Smooth muscle cell (in vitro differentiated cells): ENCODE measurements at regions not wholly inside any gene's neighbourhood (a gene's known extent, or its start where the extent isn't known, plus 50 kb on each side); places are given as distances from the start of the nearest gene placed in this dataset.

Experiments used
- DNase-seq: peaks from one replicate; lab custom pipeline; 2025; ENCODE audit not compliant: unreplicated experiment; lab: John Stamatoyannopoulos, UW
- H2AFZ ChIP-seq: fragments of 200-600 bp; sonication (generic); 2 replicates; pipeline ENCODE4 v1.6.0; 2016; ENCODE audit warnings: antibody characterized with exemption, low read depth, mild to moderate bottlenecking
- H3F3A ChIP-seq: fragments of 200-600 bp; sonication (generic); 2 replicates; pipeline ENCODE4 v1.6.0; 2017; ENCODE audit warnings: antibody characterized with exemption, low read depth
- H3K27ac ChIP-seq: fragments of 200-600 bp; sonication (generic); 2 replicates; pipeline ENCODE4 v1.5.1; 2016; ENCODE audit warnings: low read depth, mild to moderate bottlenecking
- H3K27me3 ChIP-seq: fragments of 200-600 bp; sonication (generic); 2 replicates; pipeline ENCODE4 v1.6.1; 2016; ENCODE audit warnings: low read depth, mild to moderate bottlenecking
- H3K36me3 ChIP-seq: fragments of 200-600 bp; sonication (generic); 2 replicates; pipeline ENCODE4 v1.5.1; 2016; ENCODE audit warnings: low read depth
- H3K4me1 ChIP-seq: fragments of 200-600 bp; sonication (generic); 2 replicates; pipeline ENCODE4 v1.5.1; 2016; ENCODE audit warnings: low read depth
- H3K4me2 ChIP-seq: fragments of 200-600 bp; sonication (generic); 2 replicates; pipeline ENCODE4 v1.6.0; 2016; ENCODE audit warnings: mild to moderate bottlenecking
- H3K4me3 ChIP-seq: fragments of 200-600 bp; sonication (generic); 2 replicates; pipeline ENCODE4 v1.5.1; 2016; ENCODE audit warnings: mild to moderate bottlenecking
- H3K79me2 ChIP-seq: fragments of 200-600 bp; sonication (generic); 2 replicates; pipeline ENCODE4 v1.6.0; 2016; ENCODE audit warnings: low read depth, mild to moderate bottlenecking
- H3K9ac ChIP-seq: fragments of 200-600 bp; sonication (generic); 2 replicates; pipeline ENCODE4 v1.6.0; 2016; ENCODE audit warnings: low read depth
- H3K9me3 ChIP-seq: fragments of 200-600 bp; sonication (generic); replicated peaks from 2 replicates; pipeline ENCODE4 v1.5.1; 2016; ENCODE audit warnings: low read depth
- H4K20me1 ChIP-seq: fragments of 200-600 bp; sonication (generic); 2 replicates; pipeline ENCODE4 v1.6.0; 2016; ENCODE audit warnings: low read depth
- WGBS: methylation state at CpG from one replicate; pipeline ENCODE4 v1.1.7; 2016; ENCODE audit warnings: low lambda C conversion rate; 5-methylcytosine and 5-hydroxymethylcytosine counted together
- TF ChIP-seq, protein P1 (sequence below): fragments of 200-600 bp; sonication (generic); IDR thresholded peaks from 2 replicates; pipeline ENCODE4 v1.5.1; 2017; ENCODE audit warnings: borderline replicate concordance, mild to moderate bottlenecking, antibody characterized with exemption; ENCODE audit not compliant: insufficient read depth, poor library complexity, severe bottlenecking

DNA sequence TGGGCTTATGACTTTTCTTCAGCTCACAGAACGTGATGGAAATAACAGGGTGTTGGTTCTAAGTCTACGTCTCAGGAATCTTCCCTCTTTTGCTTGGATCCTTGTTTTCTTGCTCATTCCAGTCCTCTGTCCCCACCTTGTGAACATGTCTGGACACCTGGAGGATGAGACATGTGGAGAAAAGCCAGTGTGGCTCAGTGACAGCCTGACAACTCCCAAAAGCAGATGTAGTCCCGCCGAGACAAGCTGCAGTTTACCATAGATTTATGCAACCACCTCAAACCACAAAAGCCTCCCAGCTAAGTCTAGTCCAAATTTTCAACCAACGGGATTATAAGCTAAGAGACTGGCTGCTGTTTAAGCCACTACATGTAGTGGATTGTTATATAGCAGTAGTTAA is 476.1 kb downstream of the SH2D4B start:
- WGBS, result 25% methylated on average over 5 of the region's 5 CpGs
- no peak for DNase-seq
- H3K36me3 ChIP-seq, result no peaks in the 10 kb centered on the region
- H4K20me1 ChIP-seq, result no peaks in the 10 kb centered on the region
- no peak overlapping the region for H3K4me2 ChIP-seq
- no peak overlapping the region for H2AFZ ChIP-seq
- no peaks in the 10 kb centered on the region for H3K79me2 ChIP-seq
- H3K27ac ChIP-seq, result no peak overlapping the region
- no peaks in the 10 kb centered on the region for H3K27me3 ChIP-seq
- no peaks in the 10 kb centered on the region for H3K9me3 ChIP-seq
- H3F3A ChIP-seq, result no peaks in the 10 kb centered on the region
- no peaks in the 10 kb centered on the region for H3K4me1 ChIP-seq
- H3K9ac ChIP-seq, result no peak overlapping the region
- H3K4me3 ChIP-seq, result no peak overlapping the region
- TF ChIP-seq, protein P1, sequence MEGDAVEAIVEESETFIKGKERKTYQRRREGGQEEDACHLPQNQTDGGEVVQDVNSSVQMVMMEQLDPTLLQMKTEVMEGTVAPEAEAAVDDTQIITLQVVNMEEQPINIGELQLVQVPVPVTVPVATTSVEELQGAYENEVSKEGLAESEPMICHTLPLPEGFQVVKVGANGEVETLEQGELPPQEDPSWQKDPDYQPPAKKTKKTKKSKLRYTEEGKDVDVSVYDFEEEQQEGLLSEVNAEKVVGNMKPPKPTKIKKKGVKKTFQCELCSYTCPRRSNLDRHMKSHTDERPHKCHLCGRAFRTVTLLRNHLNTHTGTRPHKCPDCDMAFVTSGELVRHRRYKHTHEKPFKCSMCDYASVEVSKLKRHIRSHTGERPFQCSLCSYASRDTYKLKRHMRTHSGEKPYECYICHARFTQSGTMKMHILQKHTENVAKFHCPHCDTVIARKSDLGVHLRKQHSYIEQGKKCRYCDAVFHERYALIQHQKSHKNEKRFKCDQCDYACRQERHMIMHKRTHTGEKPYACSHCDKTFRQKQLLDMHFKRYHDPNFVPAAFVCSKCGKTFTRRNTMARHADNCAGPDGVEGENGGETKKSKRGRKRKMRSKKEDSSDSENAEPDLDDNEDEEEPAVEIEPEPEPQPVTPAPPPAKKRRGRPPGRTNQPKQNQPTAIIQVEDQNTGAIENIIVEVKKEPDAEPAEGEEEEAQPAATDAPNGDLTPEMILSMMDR, result no peak

DNA sequence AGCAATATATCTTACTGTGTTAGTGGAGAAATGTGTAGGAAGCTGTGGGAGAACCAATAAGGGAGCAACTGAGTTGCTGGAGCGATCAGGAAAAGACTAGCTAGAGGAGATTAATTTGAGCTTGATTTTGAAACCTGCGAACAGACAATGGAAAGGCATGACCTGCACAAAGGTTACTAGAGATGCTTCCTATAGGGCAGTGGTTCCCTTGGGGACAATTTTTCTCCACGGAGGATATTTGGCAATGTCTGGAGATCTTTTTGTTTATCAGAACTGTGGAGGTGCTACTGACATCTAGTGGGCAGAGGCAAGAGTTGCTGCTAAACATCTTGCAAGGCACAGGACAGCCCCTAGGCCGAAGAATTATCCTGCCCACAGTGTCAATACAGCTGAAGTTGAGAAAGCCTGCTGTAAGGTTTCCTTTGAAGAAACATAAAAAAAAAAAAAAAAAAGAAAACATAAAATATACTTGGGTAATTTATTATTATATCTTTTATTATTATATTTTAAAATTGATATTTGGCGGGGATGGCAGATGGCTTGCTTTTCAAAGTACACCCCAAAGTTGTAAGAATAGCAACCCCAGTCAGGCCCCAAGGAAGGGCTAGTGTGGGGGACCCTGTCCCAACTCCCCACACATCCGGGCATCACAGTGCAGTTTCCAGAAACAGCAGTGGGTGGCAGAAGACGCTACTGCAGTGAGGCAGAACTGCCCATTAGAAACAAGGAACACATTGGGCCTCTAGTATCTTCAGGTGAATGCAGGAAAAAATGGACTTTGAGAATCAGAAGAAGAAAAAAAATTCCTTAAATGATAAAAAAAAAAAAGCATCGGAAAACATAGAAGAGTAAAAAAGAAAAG is 481.6 kb downstream of the SH2D4B start:
- Histone ChIP-seq H2AFZ (peak overlapping the region; percentile 71), H3K27me3 (no peaks in the 10 kb centered on the region), H3K79me2 (no peaks in the 10 kb centered on the region), H3K9ac (no peak overlapping the region), H3K4me3 (peak overlapping the region; percentile 17), H3K9me3 (no peaks in the 10 kb centered on the region), H3F3A (no peaks in the 10 kb centered on the region), H4K20me1 (no peaks in the 10 kb centered on the region), H3K27ac (no peak overlapping the region), H3K4me2 (peak overlapping the region; percentile 79), H3K4me1 (no peaks in the 10 kb centered on the region), H3K36me3 (no peaks in the 10 kb centered on the region)
- TF ChIP-seq, protein P1, result peak; percentile 75
- no peak for DNase-seq
- WGBS, result 67% methylated on average over 8 of the region's 8 CpGs

DNA sequence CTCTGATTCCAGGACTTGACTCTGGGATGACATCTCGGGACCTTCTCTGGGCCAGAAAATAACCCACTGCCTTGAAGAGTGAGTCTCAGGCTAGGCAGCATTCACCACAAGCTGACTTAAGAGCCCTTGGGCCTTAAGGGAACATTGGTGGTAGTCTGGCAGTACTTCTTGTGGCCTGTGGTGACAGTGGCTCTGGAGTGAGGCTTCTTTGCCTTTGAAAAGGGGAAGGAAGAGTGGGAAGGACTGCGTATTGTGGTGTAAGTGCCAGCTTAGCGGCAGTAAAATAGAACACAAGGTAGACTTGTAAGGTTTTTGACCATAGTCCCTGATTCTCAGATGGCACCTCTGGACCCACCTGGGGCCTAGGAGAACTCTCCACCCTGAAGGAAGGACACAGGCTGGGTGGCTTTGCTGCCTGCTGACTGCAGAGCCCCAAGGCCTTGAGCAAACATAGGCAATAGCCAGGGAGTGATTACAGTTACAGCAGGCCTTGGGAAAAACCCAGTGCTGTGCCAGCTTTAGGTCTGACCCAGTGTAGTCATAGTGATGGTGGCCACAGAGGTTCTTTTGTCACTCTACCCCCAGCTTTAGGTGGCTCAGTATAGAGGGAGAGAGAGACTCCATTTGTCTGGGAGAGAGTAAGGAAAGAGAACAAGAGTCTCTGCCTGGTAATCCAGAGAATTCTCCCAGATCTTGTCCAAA is 483.9 kb downstream of the SH2D4B start:
- no peak for DNase-seq
- Histone ChIP-seq H3K79me2 (no peaks in the 10 kb centered on the region), H3K36me3 (no peaks in the 10 kb centered on the region), H3K9ac (no peak overlapping the region), H4K20me1 (no peaks in the 10 kb centered on the region), H3F3A (no peaks in the 10 kb centered on the region), H3K27me3 (no peaks in the 10 kb centered on the region), H3K4me3 (no peak overlapping the region), H3K4me1 (no peaks in the 10 kb centered on the region), H3K9me3 (no peaks in the 10 kb centered on the region), H2AFZ (no peak overlapping the region), H3K27ac (no peak overlapping the region), H3K4me2 (no peak overlapping the region)
- TF ChIP-seq, protein P1, result no peak
- WGBS, result 93% methylated on average over 3 of the region's 3 CpGs

DNA sequence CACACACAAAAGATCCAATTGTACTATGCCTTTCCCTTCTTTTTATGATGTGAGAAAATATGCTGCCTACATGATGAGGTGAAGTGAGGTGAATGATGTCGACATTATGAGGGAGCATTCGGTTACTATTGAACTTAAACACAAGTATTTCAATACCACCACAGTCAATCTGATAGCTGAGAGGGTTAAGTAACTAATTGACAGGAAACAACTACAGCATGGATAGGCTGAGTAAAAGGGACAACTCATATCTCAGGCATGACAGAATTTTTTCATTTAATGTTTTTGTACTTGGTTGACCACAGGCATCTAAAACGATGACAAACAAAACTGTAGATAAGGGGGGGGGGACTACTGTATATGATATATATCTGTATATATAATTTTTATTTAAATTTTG is 488.9 kb downstream of the SH2D4B start:
- no peak overlapping the region for H3K4me3 ChIP-seq
- DNase-seq, result no peak
- H3K36me3 ChIP-seq, result no peaks in the 10 kb centered on the region
- H3K79me2 ChIP-seq, result no peaks in the 10 kb centered on the region
- 70% methylated on average over 3 of the region's 3 CpGs for WGBS
- TF ChIP-seq, protein P1, result no peak
- H3K4me1 ChIP-seq, result no peaks in the 10 kb centered on the region
- no peak overlapping the region for H3K9ac ChIP-seq
- no peak overlapping the region for H2AFZ ChIP-seq
- no peaks in the 10 kb centered on the region for H4K20me1 ChIP-seq
- H3K4me2 ChIP-seq, result no peak overlapping the region
- no peaks in the 10 kb centered on the region for H3K9me3 ChIP-seq
- no peaks in the 10 kb centered on the region for H3F3A ChIP-seq
- no peak overlapping the region for H3K27ac ChIP-seq
- H3K27me3 ChIP-seq, result no peaks in the 10 kb centered on the region
